T-helper 17 cell (primary cell): ENCODE measurements at regions not wholly inside any gene's neighbourhood (a gene's known extent, or its start where the extent isn't known, plus 50 kb on each side); places are given as distances from the start of the nearest gene placed in this dataset.
"Not testable (repeated sequence)": the region's sequence is repeated elsewhere in the genome, so short reads cannot be mapped to it uniquely, and the experiment has no call there.

ENCODE experiments used
- ATAC-seq: fragments of 150-1000 bp; cut with Tn5 transposase; 2 replicates; pipeline ENCODE4 v1.10.0; 2021; ENCODE audit warnings: mild to moderate bottlenecking, moderate library complexity
- DNase-seq, 3 donors: peaks; one replicate each; pipeline versions ENCODE4 v3.0.0 to v3.0.0-alpha.2; 2020 to 2021
- H3K9me3 ChIP-seq: one replicate; pipeline ENCODE4 v1.7.0; 2013; ENCODE audit warnings: low read length, mild to moderate bottlenecking; ENCODE audit not compliant: control insufficient read depth, poor library complexity, severe bottlenecking
- H3K27ac Mint-ChIP-seq: one replicate; pipeline ENCODE4 v1.8.0; 2022; ENCODE audit warnings: mild to moderate bottlenecking, moderate library complexity, mixed read lengths
- H3K27me3 Mint-ChIP-seq: one replicate; pipeline ENCODE4 v1.8.0; 2022; ENCODE audit warnings: mixed read lengths
- H3K36me3 Mint-ChIP-seq: one replicate; pipeline ENCODE4 v1.8.0; 2022; ENCODE audit warnings: low read depth, mixed read lengths
- H3K4me1 Mint-ChIP-seq: one replicate; pipeline ENCODE4 v1.8.0; 2022; ENCODE audit warnings: mild to moderate bottlenecking, mixed read lengths
- H3K4me3 Mint-ChIP-seq: one replicate; pipeline ENCODE4 v1.8.0; 2022; ENCODE audit warnings: mild to moderate bottlenecking, moderate library complexity, mixed read lengths

DNA sequence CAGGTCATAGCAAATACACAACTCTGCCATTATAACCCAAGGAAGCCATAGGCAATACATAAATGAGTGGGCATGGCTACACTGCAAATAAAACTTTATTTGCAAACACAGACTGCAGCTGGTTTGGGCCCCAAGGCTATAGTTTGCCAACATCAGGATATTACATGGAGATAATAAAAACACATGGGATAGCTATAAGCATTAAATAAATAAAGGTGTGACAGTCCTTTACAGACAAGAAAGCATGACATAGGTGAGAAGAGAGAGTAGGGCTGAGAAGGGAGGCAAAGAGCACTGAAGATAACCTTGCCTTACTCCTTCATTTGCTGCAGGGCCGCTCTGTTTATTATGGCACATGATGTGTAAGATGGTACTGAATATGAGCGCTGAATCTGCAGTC is 135.1 kb upstream of the GHITM start:
- H3K36me3 Mint-ChIP-seq = no peaks in the 10 kb centered on the region
- no peaks in the 10 kb centered on the region for H3K9me3 ChIP-seq
- no peak overlapping the region for H3K27ac Mint-ChIP-seq
- H3K4me1 Mint-ChIP-seq = peaks cover 4% of the 10 kb centered on the region
- no peak overlapping the region for H3K4me3 Mint-ChIP-seq
- peaks cover 19% of the 10 kb centered on the region for H3K27me3 Mint-ChIP-seq
- no peak for DNase-seq
- ATAC-seq = no peak

DNA sequence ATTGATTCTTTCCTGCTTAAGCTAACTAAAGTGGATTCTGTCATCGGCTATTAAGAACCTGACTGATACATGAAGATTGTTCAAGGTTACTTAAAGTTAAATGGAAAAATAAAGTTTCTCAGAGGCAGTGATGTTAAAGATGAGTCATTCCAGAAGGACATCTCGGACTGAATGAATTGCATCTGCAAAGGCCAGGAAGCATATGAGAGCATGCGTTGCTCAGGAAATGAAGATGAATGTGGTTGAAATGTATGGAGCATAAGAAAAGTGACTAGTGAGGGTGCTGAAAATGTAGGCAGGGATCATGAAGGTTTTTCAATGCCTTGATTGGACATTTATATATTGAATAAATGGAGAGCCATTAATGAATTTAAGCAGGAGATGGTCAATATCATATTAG is 133.9 kb upstream of the GHITM start:
- ATAC-seq (no peak), DNase-seq (no peak)
- Mint-ChIP-seq H3K27me3 (peaks cover 19% of the 10 kb centered on the region), H3K27ac (no peak overlapping the region), H3K36me3 (no peaks in the 10 kb centered on the region), H3K4me3 (no peak overlapping the region), H3K4me1 (peaks cover 4% of the 10 kb centered on the region)
- H3K9me3 ChIP-seq = no peaks in the 10 kb centered on the region

DNA sequence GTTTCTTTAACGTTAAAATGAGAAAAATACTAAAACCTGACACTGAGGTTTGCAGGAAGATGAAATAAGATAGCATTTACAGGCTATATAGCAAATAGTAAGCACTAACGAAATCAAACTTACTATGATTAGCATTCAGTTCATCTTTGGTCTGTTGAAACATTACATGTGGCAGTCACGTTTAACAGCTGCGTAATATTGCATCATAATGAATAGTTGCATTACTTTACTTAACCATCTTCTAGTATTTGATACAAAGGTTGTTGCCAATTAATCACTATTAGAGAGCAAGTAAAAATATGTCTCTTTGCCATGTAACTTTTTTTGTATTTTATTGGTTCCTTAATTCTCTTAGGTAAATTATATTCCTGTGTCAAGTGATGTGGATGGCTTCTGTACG is 131.8 kb upstream of the GHITM start:
- peaks cover 4% of the 10 kb centered on the region for H3K4me1 Mint-ChIP-seq
- peaks cover 19% of the 10 kb centered on the region for H3K27me3 Mint-ChIP-seq
- no peak for DNase-seq
- ATAC-seq = no peak
- H3K36me3 Mint-ChIP-seq = no peaks in the 10 kb centered on the region
- H3K4me3 Mint-ChIP-seq = no peak overlapping the region
- H3K9me3 ChIP-seq = no peaks in the 10 kb centered on the region
- H3K27ac Mint-ChIP-seq = no peak overlapping the region

DNA sequence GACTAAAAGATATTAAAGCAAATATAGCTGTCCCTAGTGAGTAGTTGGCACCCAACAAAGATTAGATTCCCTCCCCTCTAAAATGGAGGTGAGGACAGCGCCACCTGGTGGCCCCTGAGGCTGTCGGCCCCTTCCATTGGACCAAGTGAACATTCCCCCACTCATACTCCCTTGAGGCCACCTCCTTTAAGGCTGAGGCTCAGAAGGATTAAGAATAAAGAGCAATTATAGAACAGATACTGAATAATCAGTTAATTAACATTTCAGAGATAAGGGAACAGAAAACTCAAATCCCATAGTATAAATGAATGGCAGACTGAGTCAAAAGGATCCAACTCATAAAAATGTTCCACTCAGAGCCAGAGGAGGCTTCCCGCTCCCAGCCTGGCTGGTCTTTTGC is 130.4 kb upstream of the GHITM start:
- Mint-ChIP-seq H3K4me3 (no peak overlapping the region), H3K4me1 (peaks cover 7% of the 10 kb centered on the region), H3K27ac (no peak overlapping the region), H3K36me3 (no peaks in the 10 kb centered on the region), H3K27me3 (peaks cover 19% of the 10 kb centered on the region)
- H3K9me3 ChIP-seq = no peaks in the 10 kb centered on the region
- DNase-seq = peak in 1 of 3 donors; percentile 30
- no peak for ATAC-seq

DNA sequence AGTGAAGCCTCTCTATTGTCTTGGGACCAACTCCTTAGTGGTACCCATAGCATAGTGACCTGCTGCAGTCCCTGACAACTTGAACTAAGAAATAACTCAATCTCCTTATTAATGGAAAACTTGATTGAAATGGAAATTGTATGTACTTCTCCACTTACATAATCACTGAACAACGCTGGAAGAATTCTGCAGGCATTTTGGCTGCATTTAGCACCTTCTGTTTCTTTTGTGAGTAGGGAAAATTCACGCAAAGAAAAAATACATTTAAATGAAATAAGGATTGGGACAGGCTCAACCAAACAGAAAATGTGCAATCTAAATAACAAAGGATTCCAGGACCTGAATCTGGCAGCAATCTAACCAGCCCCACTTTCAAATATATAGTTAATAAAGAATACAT is 126.9 kb upstream of the GHITM start:
- no peaks in the 10 kb centered on the region for H3K36me3 Mint-ChIP-seq
- DNase-seq = no peak
- H3K9me3 ChIP-seq = no peaks in the 10 kb centered on the region
- no peak overlapping the region for H3K4me3 Mint-ChIP-seq
- H3K27me3 Mint-ChIP-seq = peaks cover 10% of the 10 kb centered on the region
- ATAC-seq = no peak
- no peak overlapping the region for H3K27ac Mint-ChIP-seq
- H3K4me1 Mint-ChIP-seq = peaks cover 7% of the 10 kb centered on the region

DNA sequence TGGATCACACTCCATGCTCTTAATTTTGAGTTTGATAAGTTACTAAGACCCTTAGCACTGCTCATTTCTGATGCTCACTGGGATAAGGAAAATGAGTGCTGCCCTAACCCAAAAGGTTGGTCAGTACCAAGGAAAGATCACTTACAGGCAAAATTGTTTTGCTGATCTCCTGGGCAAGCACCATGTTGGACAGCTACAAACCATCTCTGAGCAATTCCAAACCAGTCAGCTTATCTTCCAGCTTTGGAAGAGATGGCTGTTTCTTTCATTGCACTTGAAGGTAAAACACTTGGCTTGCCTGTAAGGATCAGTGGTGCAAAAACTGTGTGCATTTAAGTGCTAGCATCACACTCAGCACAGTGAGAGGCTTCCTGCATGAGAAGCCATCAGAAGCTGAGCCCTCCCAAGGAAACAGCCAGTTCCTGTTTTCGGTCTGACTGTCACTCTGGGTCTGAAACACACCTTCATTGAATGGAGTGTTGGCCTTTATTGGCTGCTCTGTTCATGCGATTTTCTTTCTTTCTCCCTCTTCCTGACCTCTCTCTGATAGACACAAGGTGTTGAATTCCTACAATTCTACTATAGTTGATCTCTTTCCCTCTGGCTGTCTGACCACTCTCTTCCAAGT is 126.4 kb upstream of the GHITM start:
- H3K9me3 ChIP-seq = no peaks in the 10 kb centered on the region
- ATAC-seq (no peak), DNase-seq (no peak)
- Mint-ChIP-seq H3K4me1 (peaks cover 7% of the 10 kb centered on the region), H3K4me3 (peak overlapping the region; percentile 51), H3K27ac (no peak overlapping the region), H3K36me3 (no peaks in the 10 kb centered on the region), H3K27me3 (peaks cover 13% of the 10 kb centered on the region)

DNA sequence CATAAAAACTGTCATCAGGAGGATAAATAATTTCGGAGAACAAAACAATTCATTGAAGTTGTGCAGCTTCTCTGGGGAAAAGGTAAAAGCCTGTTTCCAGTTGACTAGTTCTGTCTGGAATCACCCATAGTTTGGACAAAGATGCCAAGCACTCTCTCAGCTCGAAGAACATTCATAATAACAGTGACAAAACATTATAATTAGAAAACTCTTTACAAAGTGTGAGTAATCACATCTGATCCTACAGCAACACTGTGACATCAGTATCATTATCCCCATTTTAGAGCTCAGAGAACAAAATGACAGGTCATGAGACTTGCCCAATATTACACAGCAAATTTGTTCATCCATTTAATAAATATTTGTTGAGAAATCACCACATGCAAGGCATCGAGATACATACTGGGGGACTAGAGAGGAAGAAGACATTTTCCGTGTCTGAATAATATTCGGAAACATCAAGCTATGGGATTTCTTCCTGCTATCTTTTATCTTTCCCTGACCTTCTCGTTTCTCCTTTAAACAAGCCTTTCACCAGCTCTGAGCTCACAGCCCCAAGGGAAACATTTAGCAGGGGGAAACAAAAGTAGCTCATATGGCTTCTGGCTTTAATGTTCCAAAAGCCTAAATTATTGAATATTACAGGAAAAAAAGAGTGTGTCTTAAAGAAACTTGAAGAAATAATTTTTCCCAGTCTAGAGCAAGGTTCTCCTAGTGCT is 123.3 kb upstream of the GHITM start:
- no peak overlapping the region for H3K4me3 Mint-ChIP-seq
- H3K9me3 ChIP-seq = no peaks in the 10 kb centered on the region
- peaks cover 3% of the 10 kb centered on the region for H3K4me1 Mint-ChIP-seq
- no peak for DNase-seq
- H3K27me3 Mint-ChIP-seq = peaks cover 13% of the 10 kb centered on the region
- H3K36me3 Mint-ChIP-seq = peaks cover 2% of the 10 kb centered on the region
- H3K27ac Mint-ChIP-seq = no peak overlapping the region
- ATAC-seq = no peak

DNA sequence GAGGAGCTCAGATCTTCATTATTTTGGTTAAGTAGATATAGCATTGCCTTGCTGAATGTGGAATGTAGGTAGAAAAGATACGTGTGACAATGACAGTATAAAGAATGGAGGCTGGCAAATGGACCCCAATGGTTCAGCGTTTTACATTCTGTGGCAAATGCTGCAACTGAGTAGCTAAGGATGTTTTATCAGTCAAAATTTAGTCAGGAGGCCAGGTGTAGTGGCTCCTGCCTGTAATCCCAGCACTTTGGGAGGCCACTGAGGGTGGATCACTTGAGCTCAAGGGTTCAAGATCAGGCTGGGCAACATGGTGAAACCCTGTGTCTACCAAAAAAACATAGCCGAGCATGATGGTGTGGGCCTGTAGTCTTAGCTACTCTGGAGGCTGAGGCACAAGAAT is 120.5 kb upstream of the GHITM start:
- Mint-ChIP-seq H3K4me3 (peak overlapping the region; percentile 34), H3K4me1 (no peaks in the 10 kb centered on the region), H3K36me3 (peaks cover 2% of the 10 kb centered on the region), H3K27ac (no peak overlapping the region), H3K27me3 (peaks cover 13% of the 10 kb centered on the region)
- H3K9me3 ChIP-seq = no peaks in the 10 kb centered on the region
- DNase-seq (no peak), ATAC-seq (no peak)

DNA sequence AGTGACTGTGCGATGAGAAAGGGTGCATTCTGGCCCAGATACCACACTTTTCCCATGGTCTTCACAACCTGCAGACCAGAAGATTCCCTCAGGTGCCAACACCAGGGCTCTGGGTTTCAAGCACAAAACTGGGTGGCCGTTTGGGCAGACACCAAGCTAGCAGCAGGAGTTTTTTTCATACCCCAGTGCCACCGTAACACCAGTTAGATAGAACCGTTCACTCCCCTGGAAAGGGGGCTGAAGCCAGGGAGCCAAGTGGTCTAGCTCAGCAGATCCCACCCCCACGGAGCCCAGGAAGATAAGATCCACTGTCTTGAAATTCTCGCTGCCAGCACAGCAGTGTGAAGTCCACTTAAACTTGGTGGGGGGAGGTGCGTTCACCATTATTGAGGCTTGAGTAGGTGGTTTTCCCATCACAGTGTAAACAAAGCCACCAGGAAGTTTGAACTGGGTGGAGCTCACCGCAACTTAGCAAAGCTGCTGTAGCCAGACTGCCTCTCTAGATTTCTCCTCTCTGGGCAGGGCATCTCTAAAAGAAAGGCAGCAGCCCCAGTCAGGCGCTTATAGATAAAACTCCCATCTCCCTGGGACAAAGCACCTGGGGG is 119.4 kb upstream of the GHITM start:
- peaks cover 13% of the 10 kb centered on the region for H3K27me3 Mint-ChIP-seq
- not testable (repeated sequence) for H3K4me1 Mint-ChIP-seq, DNase-seq, H3K9me3 ChIP-seq, H3K4me3 Mint-ChIP-seq, H3K36me3 Mint-ChIP-seq
- peak overlapping the region; percentile 27 for H3K27ac Mint-ChIP-seq
- peak; percentile 27 for ATAC-seq

DNA sequence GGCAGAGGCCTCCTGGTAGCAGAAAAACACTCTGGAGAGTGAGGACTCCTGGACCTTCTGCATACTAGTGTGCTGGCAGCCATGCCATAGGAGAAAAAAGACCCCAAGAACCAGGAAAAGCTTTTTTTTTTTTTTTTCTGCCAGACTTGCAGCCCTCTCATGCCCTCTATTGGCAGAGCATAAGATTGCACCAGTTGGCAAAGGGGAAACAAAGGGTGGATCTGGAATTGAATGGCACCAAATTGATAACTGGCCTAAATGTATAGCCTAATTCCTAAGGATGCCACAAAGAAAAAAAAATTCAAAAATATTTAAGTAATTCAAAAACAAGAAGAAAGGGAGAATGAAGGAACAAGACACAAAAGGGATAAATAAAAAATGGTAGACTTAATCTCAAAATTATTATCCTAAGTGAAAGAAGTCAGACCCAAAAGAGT is 112.5 kb upstream of the GHITM start:
- DNase-seq (no peak), ATAC-seq (no peak)
- Mint-ChIP-seq H3K27me3 (no peaks in the 10 kb centered on the region), H3K27ac (no peak overlapping the region), H3K36me3 (no peaks in the 10 kb centered on the region), H3K4me3 (no peak overlapping the region), H3K4me1 (no peaks in the 10 kb centered on the region)
- H3K9me3 ChIP-seq = no peaks in the 10 kb centered on the region

DNA sequence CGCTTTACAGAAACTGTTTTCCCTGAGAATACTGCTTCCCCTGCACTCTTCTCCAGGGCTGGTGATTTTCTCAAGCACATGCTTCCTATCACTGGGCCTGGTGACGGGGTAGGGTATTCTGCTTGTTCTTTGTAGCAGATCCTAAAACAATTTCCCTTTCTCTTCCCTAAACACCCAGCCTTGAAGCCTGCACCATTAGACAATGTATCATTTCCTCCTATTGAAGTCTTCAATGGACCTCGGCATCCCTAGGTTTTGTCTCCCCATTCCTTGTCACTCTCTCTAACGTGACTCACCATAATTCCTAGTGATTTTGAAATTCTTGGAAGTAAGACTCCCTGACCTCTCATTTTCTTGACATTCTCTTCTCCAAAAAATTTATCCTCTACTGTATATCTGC is 109.5 kb upstream of the GHITM start:
- no peak overlapping the region for H3K27ac Mint-ChIP-seq

DNA sequence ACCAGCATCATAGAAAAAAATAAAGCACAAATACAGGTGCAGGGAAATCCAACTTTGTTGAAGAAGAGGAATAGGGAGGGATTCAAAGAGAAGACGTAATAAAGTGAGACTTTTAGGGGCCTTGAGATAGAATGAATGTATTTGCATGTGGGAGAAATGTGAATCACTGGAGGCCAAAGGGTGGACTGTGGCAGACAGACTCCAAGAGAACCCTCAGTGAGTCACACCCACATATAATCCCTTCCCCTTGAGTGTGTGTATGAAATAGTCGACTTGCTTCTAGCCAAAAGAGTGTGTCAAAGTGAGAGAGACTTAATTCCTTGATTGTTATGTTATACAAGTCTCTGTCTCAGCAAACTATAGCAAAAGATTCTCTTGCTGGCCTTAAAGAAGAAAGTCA is 101.3 kb upstream of the GHITM start:
- ATAC-seq = no peak
- Mint-ChIP-seq H3K36me3 (no peaks in the 10 kb centered on the region), H3K27ac (no peak overlapping the region), H3K4me1 (no peaks in the 10 kb centered on the region), H3K27me3 (peaks cover 21% of the 10 kb centered on the region), H3K4me3 (no peak overlapping the region)
- DNase-seq = no peak
- H3K9me3 ChIP-seq = no peaks in the 10 kb centered on the region

More for the DNA sequence above, 109.5 kb upstream of the GHITM start:
- no peak for DNase-seq
- no peaks in the 10 kb centered on the region for H3K27me3 Mint-ChIP-seq
- ATAC-seq = no peak
- H3K4me1 Mint-ChIP-seq = no peaks in the 10 kb centered on the region
- no peak overlapping the region for H3K4me3 Mint-ChIP-seq
- no peaks in the 10 kb centered on the region for H3K36me3 Mint-ChIP-seq
- no peaks in the 10 kb centered on the region for H3K9me3 ChIP-seq

DNA sequence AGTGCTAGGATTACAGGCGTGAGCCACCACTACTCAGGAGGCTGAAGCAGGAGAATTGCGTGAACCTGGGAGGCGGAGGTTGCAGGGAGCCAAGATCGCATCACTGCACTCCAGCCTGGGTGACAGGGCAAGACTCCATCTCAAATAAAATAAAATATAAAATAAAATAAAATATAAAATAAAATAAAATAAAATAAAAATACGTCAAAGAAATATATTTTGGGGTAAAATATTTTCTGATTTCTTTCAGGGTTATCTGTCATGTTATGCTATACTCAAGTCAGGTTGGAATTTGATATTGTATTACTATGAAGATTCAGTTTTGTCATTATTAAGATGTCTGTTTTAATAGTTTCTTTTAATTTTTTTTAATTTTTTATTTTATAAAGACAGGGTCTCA is 99.4 kb upstream of the GHITM start:
- H3K27me3 Mint-ChIP-seq = peaks cover 24% of the 10 kb centered on the region
- no peaks in the 10 kb centered on the region for H3K9me3 ChIP-seq
- ATAC-seq (no peak), DNase-seq (no peak)
- no peak overlapping the region for H3K27ac Mint-ChIP-seq
- H3K4me1 Mint-ChIP-seq = no peaks in the 10 kb centered on the region
- H3K36me3 Mint-ChIP-seq = no peaks in the 10 kb centered on the region
- H3K4me3 Mint-ChIP-seq = no peak overlapping the region
